Stomach (tissue), 4 donors: ENCODE measurements at regions not wholly inside any gene's neighbourhood (a gene's known extent, or its start where the extent isn't known, plus 50 kb on each side); places are given as distances from the start of the nearest gene placed in this dataset.

Source experiments
- CTCF ChIP-seq, 7 experiments: fragments of 450-650 bp in 4 of 7; fragments of 200-600 bp in 3 of 7; sonication (generic) in 3 of 7; IDR thresholded peaks; one replicate each; pipeline ENCODE4 v1.5.1; 2016 to 2019; ENCODE audit warnings: antibody characterized with exemption in 7 of 7, control low read depth in 2 of 7, mild to moderate bottlenecking in 1 of 7
- EP300 ChIP-seq: sonication (generic); formaldehyde crosslinking; IDR thresholded peaks from one replicate; pipeline ENCODE4 v1.6.1; 2017; ENCODE audit warnings: antibody characterized with exemption
- POLR2A ChIP-seq, 4 donors: fragments of 450-650 bp; IDR thresholded peaks; one replicate each; pipeline ENCODE4 v1.6.1; 2016; ENCODE audit warnings: antibody characterized with exemption in 4 of 4, control low read depth in 2 of 4, mild to moderate bottlenecking in 1 of 4, moderate library complexity in 1 of 4
- POLR2AphosphoS5 ChIP-seq, 3 donors: sonication (generic); formaldehyde crosslinking; IDR thresholded peaks; one replicate each; pipeline ENCODE4 v1.6.1; 2016; ENCODE audit warnings: antibody characterized with exemption in 3 of 3

- TF ChIP-seq CTCF (IDR thresholded peaks at IDR 0.05) (no peak), POLR2AphosphoS5 (IDR thresholded peaks at IDR 0.05) (no peak), EP300 (no peak), POLR2A (IDR thresholded peaks at IDR 0.05) (no peak)
These were observed 68.7 kb upstream of the FN1 start for GRCh38 chr2:215504547-215504946.
